ENCODE measurements at regions not wholly inside any gene's neighbourhood (a gene's known extent, or its start where the extent isn't known, plus 50 kb on each side); places are given as distances from the start of the nearest gene placed in this dataset.

DNA sequence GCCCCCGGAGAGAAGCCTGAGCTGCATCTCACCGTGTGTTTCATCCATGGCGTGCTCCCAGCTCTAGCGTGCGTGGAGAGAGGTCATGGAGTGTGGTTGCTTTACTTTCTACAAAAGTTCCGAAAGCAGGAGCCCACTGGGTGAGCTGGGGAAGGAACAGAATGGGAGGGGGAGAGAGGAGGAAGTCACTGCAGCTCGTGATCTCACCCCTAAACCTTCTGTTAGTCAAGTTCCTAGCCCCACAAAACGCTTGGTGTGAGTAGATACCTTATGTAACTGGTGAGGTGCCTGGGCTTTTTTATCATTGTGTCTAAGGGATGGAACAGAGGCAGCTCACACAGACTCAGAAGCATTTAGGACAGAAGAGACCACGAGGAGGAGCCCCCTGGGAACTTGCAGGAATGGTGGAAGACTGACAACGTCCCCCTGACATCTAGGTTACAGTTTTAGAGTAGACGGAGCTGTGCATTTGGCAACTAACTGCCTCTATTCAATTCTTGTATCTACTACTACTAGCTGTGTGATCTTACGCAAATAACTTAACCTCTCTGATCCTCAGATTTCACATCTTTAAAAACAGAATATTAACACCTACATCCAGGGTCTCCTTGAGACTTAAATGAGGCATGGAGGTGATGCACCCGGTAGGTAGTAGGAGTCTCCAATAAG lies 123.3 kb downstream of the ARL4C start:
- 86% methylated on average over 8 of the region's 13 CpGs; no CpG with 5 or more reads in 1 of the 2 donors for WGBS, 2 donors (ENCODE audit: low coverage in 1 of 2)
- peaks cover 14% of the 10 kb centered on the region for H3K27me3 ChIP-seq
- H3K4me3 ChIP-seq, result no peak overlapping the region
- peaks cover 0 to 18% (median 3%) of the 10 kb centered on the region in 3 donors for H3K4me1 ChIP-seq
- no peaks in the 10 kb centered on the region for H3K36me3 ChIP-seq
- ATAC-seq, result no peak
- TF ChIP-seq EP300 (IDR thresholded peaks at IDR 0.05) (no peak), POLR2AphosphoS5 (IDR thresholded peaks at IDR 0.05) (no peak), POLR2A (IDR thresholded peaks at IDR 0.05) (no peak)
- TF ChIP-seq, protein P1, sequence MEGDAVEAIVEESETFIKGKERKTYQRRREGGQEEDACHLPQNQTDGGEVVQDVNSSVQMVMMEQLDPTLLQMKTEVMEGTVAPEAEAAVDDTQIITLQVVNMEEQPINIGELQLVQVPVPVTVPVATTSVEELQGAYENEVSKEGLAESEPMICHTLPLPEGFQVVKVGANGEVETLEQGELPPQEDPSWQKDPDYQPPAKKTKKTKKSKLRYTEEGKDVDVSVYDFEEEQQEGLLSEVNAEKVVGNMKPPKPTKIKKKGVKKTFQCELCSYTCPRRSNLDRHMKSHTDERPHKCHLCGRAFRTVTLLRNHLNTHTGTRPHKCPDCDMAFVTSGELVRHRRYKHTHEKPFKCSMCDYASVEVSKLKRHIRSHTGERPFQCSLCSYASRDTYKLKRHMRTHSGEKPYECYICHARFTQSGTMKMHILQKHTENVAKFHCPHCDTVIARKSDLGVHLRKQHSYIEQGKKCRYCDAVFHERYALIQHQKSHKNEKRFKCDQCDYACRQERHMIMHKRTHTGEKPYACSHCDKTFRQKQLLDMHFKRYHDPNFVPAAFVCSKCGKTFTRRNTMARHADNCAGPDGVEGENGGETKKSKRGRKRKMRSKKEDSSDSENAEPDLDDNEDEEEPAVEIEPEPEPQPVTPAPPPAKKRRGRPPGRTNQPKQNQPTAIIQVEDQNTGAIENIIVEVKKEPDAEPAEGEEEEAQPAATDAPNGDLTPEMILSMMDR (IDR thresholded peaks at IDR 0.05), result no peak
- no peaks in the 10 kb centered on the region for H3K9me3 ChIP-seq
- H3K27ac ChIP-seq, result no peak overlapping the region

DNA sequence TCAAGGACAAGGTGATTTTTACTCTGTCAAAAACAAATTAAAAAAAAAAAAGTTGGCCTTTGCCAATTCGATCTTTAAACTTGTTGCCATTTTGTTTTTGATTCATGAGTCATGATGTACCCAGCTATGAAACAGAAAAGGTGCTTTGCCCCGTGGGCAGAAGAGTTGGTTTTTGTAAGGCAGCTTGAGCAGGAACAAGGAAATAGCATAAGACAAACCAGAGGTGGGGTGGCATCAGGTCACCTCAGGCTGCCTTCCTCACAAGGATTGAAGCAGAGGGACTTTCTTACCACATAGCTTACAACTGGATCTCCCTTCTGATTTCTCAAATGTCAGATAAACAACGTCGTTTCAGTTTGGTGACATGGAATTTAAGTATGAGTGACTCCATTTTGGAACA lies 123.8 kb downstream of the ARL4C start:
- no peaks in the 10 kb centered on the region for H3K36me3 ChIP-seq
- H3K4me3 ChIP-seq, result no peak overlapping the region
- no peaks in the 10 kb centered on the region for H3K9me3 ChIP-seq
- no peak overlapping the region for H3K27ac ChIP-seq
- TF ChIP-seq POLR2A (IDR thresholded peaks at IDR 0.05) (no peak), EP300 (IDR thresholded peaks at IDR 0.05) (no peak), POLR2AphosphoS5 (IDR thresholded peaks at IDR 0.05) (no peak)
- TF ChIP-seq, protein P1 (IDR thresholded peaks at IDR 0.05), result no peak
- 61 to 70% methylated on average over 2 to 4 of the region's 4 CpGs for WGBS, 2 donors (ENCODE audit: low coverage in 1 of 2)
- peaks cover 0 to 19% (median 7%) of the 10 kb centered on the region in 3 donors for H3K4me1 ChIP-seq
- no peak for ATAC-seq
- H3K27me3 ChIP-seq, result peaks cover 14% of the 10 kb centered on the region

DNA sequence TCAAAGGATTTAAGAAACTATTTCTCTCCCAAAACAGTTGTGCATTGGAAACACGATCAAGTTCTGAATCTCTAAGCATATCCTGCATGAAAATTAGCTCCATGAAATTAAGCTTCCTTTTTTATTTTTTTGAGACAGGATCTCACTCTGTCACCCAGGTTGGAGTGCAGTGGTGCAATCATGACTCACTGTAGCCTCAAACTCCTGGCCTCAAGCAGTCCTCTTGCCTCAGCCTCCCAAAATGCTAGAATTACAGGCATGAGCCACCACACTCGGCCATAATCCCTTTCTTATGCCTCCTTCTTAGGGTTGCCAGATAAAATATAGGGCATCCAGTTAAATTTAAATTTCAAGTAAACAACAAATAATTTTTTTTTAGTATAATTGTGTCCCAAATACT lies 124.4 kb downstream of the ARL4C start:
- 70 to 83% methylated on average over 1 to 2 of the region's 2 CpGs for WGBS, 2 donors (ENCODE audit: low coverage in 1 of 2)
- Histone ChIP-seq H3K9me3 (no peaks in the 10 kb centered on the region), H3K27me3 (peaks cover 9% of the 10 kb centered on the region), H3K4me1 (peaks cover 0 to 19% (median 11%) of the 10 kb centered on the region in 3 donors), H3K4me3 (no peak overlapping the region), H3K36me3 (no peaks in the 10 kb centered on the region), H3K27ac (no peak overlapping the region)
- TF ChIP-seq EP300 (IDR thresholded peaks at IDR 0.05) (no peak), POLR2A (IDR thresholded peaks at IDR 0.05) (no peak), POLR2AphosphoS5 (IDR thresholded peaks at IDR 0.05) (no peak)
- TF ChIP-seq, protein P1 (IDR thresholded peaks at IDR 0.05), result no peak
- no peak for ATAC-seq

DNA sequence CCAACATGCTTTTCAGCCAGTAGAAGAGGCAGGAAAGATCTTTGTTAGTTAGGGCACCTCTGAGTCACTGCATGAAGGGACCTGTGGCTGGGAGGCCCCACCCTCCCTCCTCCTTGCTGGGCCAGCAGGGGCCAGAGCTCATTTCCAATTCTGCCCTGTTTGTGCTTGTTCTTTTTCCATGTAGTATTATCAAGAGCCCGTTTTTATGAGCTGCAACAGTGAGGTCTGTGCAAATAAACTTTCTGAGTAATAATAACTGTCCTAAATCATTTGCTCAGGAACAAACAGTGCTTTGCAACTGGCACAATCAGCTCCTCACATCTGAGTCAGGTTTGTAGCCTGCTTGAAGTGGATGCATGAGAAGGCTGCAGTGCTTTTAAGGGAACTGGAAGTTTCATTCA lies 128.0 kb downstream of the ARL4C start:
- H3K27ac ChIP-seq, result peak overlapping the region in 3 of 4 donors; percentile 4 to 60 (median 51)
- 0 to 25% methylated on average over 1 of the region's 1 CpG for WGBS, 2 donors (ENCODE audit: low coverage in 1 of 2)

More for the DNA sequence above, 128.0 kb downstream of the ARL4C start:
- TF ChIP-seq EP300 (IDR thresholded peaks at IDR 0.05), result no peak
- TF ChIP-seq POLR2AphosphoS5 (IDR thresholded peaks at IDR 0.05), result peak; percentile 63
- TF ChIP-seq, protein P1 (IDR thresholded peaks at IDR 0.05), result no peak
- Histone ChIP-seq H3K27me3 (no peaks in the 10 kb centered on the region), H3K36me3 (no peaks in the 10 kb centered on the region), H3K4me3 (no peak overlapping the region), H3K4me1 (peaks cover 0 to 28% (median 11%) of the 10 kb centered on the region in 3 donors), H3K9me3 (no peaks in the 10 kb centered on the region)
- peak; percentile 83 for ATAC-seq

Data from gastroesophageal sphincter (tissue), 4 donors.